Ishikawa (cell line): ENCODE measurements at regions not wholly inside any gene's neighbourhood (a gene's known extent, or its start where the extent isn't known, plus 50 kb on each side); places are given as distances from the start of the nearest gene placed in this dataset.

Source experiments
- CREB1 ChIP-seq: IDR thresholded peaks from 2 replicates; pipeline ENCODE4 v1.6.1; 2012; ENCODE audit warnings: low read depth
- EP300 ChIP-seq: IDR thresholded peaks from 2 replicates; pipeline ENCODE4 v1.6.1; 2012; ENCODE audit warnings: borderline replicate concordance
- TCF12 ChIP-seq: IDR thresholded peaks from 2 replicates; pipeline ENCODE4 v1.6.1; 2012; ENCODE audit warnings: low read depth
- ZBTB7A ChIP-seq: IDR thresholded peaks from 2 replicates; pipeline ENCODE4 v1.6.1; 2012; ENCODE audit warnings: low read depth
- TF ChIP-seq, protein P1 (sequence below): IDR thresholded peaks from 2 replicates; pipeline ENCODE4 v1.6.1; 2012

DNA sequence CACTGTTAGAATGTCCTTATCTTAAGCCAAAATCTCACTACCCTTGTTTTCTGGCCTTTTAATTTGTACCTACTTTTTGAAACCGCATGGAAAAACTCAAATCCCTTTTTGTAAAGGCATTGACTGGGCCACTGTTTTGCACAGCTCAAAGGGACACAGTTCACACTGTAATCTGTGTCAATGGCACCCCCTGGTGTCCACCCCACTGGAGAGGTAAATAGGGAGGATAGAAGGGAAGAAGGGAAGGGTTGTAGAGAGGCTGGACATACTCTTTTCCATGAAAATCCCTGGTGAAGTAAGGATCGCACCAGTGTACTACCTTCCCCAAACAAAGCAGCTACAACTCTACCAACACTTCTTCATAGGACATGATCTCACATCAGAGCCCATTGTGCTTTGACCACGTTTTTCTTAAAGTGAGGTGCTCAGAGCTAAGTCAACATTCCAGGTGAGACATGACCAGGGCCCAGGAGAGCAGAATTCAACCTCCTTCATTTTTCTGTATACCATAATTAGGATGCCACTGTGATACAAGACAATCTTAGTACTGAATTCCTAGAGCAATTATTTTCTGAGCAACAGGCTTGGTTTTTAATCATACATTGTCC lies 92.4 kb upstream of the RMDN2 start:
- TF ChIP-seq CREB1 = no peak
- TF ChIP-seq ZBTB7A = no peak
- TF ChIP-seq TCF12 = no peak
- no peak for TF ChIP-seq EP300
- TF ChIP-seq, protein P1, sequence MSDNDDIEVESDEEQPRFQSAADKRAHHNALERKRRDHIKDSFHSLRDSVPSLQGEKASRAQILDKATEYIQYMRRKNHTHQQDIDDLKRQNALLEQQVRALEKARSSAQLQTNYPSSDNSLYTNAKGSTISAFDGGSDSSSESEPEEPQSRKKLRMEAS = no peak
